Right kidney (tissue), 1 donor: ENCODE measurements at regions not wholly inside any gene's neighbourhood (a gene's known extent, or its start where the extent isn't known, plus 50 kb on each side); places are given as distances from the start of the nearest gene placed in this dataset.

ENCODE experiments used
- DNase-seq: peaks from one replicate; pipeline ENCODE4 v3.0.0-alpha.2; 2016

- DNase-seq: no peak
Measured at GRCh38 chr1:234752927-234753326, 142.9 kb upstream of the IRF2BP2 start.

GRCh38 chr1:234751678-234752077 is 141.7 kb upstream of the IRF2BP2 start:
- DNase-seq: no peak

GRCh38 chr1:234750922-234751627 is 141.1 kb upstream of the IRF2BP2 start:
- no peak for DNase-seq

- no peak for DNase-seq
Measured at GRCh38 chr1:234748713-234749112, 138.7 kb upstream of the IRF2BP2 start.

- no peak for DNase-seq
Measured at GRCh38 chr1:234748066-234748465, 138.1 kb upstream of the IRF2BP2 start.

GRCh38 chr1:234746798-234747196 is 136.8 kb upstream of the IRF2BP2 start:
- DNase-seq: no peak

GRCh38 chr1:234745844-234746797 is 136.1 kb upstream of the IRF2BP2 start:
- no peak for DNase-seq

GRCh38 chr1:234745276-234745675 is 135.3 kb upstream of the IRF2BP2 start:
- no peak for DNase-seq

- DNase-seq: peak; percentile 77
Measured at GRCh38 chr1:234743791-234744611, 134.0 kb upstream of the IRF2BP2 start.

- DNase-seq: no peak
Measured at GRCh38 chr1:234742622-234743021, 132.6 kb upstream of the IRF2BP2 start.

- DNase-seq: no peak
Measured at GRCh38 chr1:234737967-234738314, 128.0 kb upstream of the IRF2BP2 start.

- no peak for DNase-seq
Measured at GRCh38 chr1:234735916-234736315, 125.9 kb upstream of the IRF2BP2 start.

- DNase-seq: no peak
Measured at GRCh38 chr1:234735476-234735875, 125.5 kb upstream of the IRF2BP2 start.

- no peak for DNase-seq
Measured at GRCh38 chr1:234734869-234735268, 124.9 kb upstream of the IRF2BP2 start.

- DNase-seq: peak; percentile 46
Measured at GRCh38 chr1:234734412-234734835, 124.4 kb upstream of the IRF2BP2 start.

- no peak for DNase-seq
Measured at GRCh38 chr1:234733427-234733826, 123.4 kb upstream of the IRF2BP2 start.

- no peak for DNase-seq
Measured at GRCh38 chr1:234732671-234733390, 122.9 kb upstream of the IRF2BP2 start.

- no peak for DNase-seq
Measured at GRCh38 chr1:234732260-234732659, 122.3 kb upstream of the IRF2BP2 start.

- no peak for DNase-seq
Measured at GRCh38 chr1:234731569-234732085, 121.6 kb upstream of the IRF2BP2 start.

GRCh38 chr1:234730770-234731568 is 121.0 kb upstream of the IRF2BP2 start:
- no peak for DNase-seq

GRCh38 chr1:234730475-234730769 is 120.4 kb upstream of the IRF2BP2 start:
- DNase-seq: no peak
